ENCODE measurements at regions not wholly inside any gene's neighbourhood (a gene's known extent, or its start where the extent isn't known, plus 50 kb on each side); places are given as distances from the start of the nearest gene placed in this dataset.

DNA sequence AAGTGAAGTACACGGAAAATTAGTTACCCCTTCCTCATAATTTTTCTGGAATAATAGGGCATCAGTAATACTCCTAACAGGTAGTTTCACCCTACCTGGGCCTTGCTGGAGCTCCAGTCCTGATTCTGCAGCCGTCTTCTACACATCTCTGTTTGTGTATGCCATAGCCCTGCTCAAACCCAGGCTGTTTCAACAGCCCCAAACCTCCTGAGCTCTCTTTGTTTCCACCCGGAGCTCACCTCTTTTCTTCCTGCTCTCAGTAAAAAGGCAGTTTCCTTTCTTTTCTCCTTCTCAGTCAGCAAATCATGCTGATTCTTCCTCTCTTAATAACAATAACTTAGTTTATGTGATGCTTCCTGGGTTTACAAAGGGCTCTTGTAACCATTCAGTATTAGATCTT, 355.1 kb upstream of the RUNX1 start:
- H3K4me3 ChIP-seq (ENCODE audit: low read depth in 2 of 2, low read length in 2 of 2): no peak overlapping the region
- CTCF ChIA-PET: no interaction called here
- H3K36me3 ChIP-seq (ENCODE audit: control insufficient read depth, insufficient read depth, low read length): no peaks in the 10 kb centered on the region
- POLR2A ChIA-PET: no interaction called here
- no peaks in the 10 kb centered on the region for H3K9me3 ChIP-seq (ENCODE audit: control insufficient read depth, insufficient read depth, low read depth, low read length)
- in situ Hi-C loops (cut with HindIII; ENCODE audit: low pct_unique_long_range_greater_than_20kb, low sequenced_read_pairs) (no loop called here), intact Hi-C loops (cut with micrococcal nuclease; ENCODE audit: unreplicated experiment) (loop anchor here (5.0 kb wide), 1 partner anchor 657 kb away; no protein-coding TSS in a partner anchor)
- ATAC-seq: no peak
- no peaks in the 10 kb centered on the region for H3K4me1 ChIP-seq (ENCODE audit: control insufficient read depth, insufficient read depth, low read length)
- no peaks in the 10 kb centered on the region for H3K27me3 ChIP-seq (ENCODE audit: control insufficient read depth, insufficient read depth, low read length)
- H3K27ac ChIP-seq (ENCODE audit: low read length): no peak overlapping the region
- DNase-seq (ENCODE audit: low read depth, low spot score): no peak
- BruUV-seq (replicated peaks): no TSS peak
- TF ChIP-seq TCF7L2 (IDR thresholded peaks at IDR 0.05; ENCODE audit: low read depth, low read length): no peak
- TF ChIP-seq, protein P1, sequence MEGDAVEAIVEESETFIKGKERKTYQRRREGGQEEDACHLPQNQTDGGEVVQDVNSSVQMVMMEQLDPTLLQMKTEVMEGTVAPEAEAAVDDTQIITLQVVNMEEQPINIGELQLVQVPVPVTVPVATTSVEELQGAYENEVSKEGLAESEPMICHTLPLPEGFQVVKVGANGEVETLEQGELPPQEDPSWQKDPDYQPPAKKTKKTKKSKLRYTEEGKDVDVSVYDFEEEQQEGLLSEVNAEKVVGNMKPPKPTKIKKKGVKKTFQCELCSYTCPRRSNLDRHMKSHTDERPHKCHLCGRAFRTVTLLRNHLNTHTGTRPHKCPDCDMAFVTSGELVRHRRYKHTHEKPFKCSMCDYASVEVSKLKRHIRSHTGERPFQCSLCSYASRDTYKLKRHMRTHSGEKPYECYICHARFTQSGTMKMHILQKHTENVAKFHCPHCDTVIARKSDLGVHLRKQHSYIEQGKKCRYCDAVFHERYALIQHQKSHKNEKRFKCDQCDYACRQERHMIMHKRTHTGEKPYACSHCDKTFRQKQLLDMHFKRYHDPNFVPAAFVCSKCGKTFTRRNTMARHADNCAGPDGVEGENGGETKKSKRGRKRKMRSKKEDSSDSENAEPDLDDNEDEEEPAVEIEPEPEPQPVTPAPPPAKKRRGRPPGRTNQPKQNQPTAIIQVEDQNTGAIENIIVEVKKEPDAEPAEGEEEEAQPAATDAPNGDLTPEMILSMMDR (IDR thresholded peaks at IDR 0.05): no peak
- TF ChIP-seq SIN3A (IDR thresholded peaks at IDR 0.05; ENCODE audit: borderline replicate concordance, insufficient read depth, low read depth, low read length): no peak
- no peak for TF ChIP-seq POLR2AphosphoS5 (IDR thresholded peaks at IDR 0.05; ENCODE audit: low read depth, low read length)
- no peak for TF ChIP-seq REST (IDR thresholded peaks at IDR 0.05; ENCODE audit: insufficient read depth in 1 of 2, low read depth in 2 of 2, low read length in 1 of 2)

GRCh38 chr21:35402061-35402460, 353.0 kb upstream of the RUNX1 start:
- intact Hi-C loops (cut with micrococcal nuclease; ENCODE audit: unreplicated experiment) (loop anchor here (5.0 kb wide), 1 partner anchor 655 kb away; no protein-coding TSS in a partner anchor), in situ Hi-C loops (cut with HindIII; ENCODE audit: low pct_unique_long_range_greater_than_20kb, low sequenced_read_pairs) (no loop called here)
- no peaks in the 10 kb centered on the region for H3K36me3 ChIP-seq (ENCODE audit: control insufficient read depth, insufficient read depth, low read length)
- no peak overlapping the region for H3K4me3 ChIP-seq (ENCODE audit: low read depth in 2 of 2, low read length in 2 of 2)
- CTCF ChIA-PET: no interaction called here
- H3K27me3 ChIP-seq (ENCODE audit: control insufficient read depth, insufficient read depth, low read length): no peaks in the 10 kb centered on the region
- BruUV-seq (replicated peaks): no TSS peak
- POLR2A ChIA-PET: no interaction called here
- ATAC-seq (no peak), DNase-seq (ENCODE audit: low read depth, low spot score) (no peak)
- H3K27ac ChIP-seq (ENCODE audit: low read length): no peak overlapping the region
- no peaks in the 10 kb centered on the region for H3K9me3 ChIP-seq (ENCODE audit: control insufficient read depth, insufficient read depth, low read depth, low read length)
- no peak for TF ChIP-seq SIN3A (IDR thresholded peaks at IDR 0.05; ENCODE audit: borderline replicate concordance, insufficient read depth, low read depth, low read length)
- TF ChIP-seq, protein P1 (IDR thresholded peaks at IDR 0.05): no peak
- no peak for TF ChIP-seq TCF7L2 (IDR thresholded peaks at IDR 0.05; ENCODE audit: low read depth, low read length)
- TF ChIP-seq REST (IDR thresholded peaks at IDR 0.05; ENCODE audit: insufficient read depth in 1 of 2, low read depth in 2 of 2, low read length in 1 of 2): no peak
- no peak for TF ChIP-seq POLR2AphosphoS5 (IDR thresholded peaks at IDR 0.05; ENCODE audit: low read depth, low read length)
- 0 out of 2 replicates have a peak, but pooled peaks cover 4% of the 10 kb centered on the region for H3K4me1 ChIP-seq (ENCODE audit: control insufficient read depth, insufficient read depth, low read length)
